Liver (tissue), 8 donors: ENCODE measurements at regions not wholly inside any gene's neighbourhood (a gene's known extent, or its start where the extent isn't known, plus 50 kb on each side); places are given as distances from the start of the nearest gene placed in this dataset.

Experiments
- DNase-seq: peaks from one replicate; pipeline ENCODE4 v3.0.0-alpha.2; 2017; ENCODE audit warnings: low spot score
- H3K27ac ChIP-seq, 2 donors: one replicate each; pipeline ENCODE4 v1.7.0; 2013; ENCODE audit warnings: inconsistent platforms in 2 of 2, low read length in 2 of 2, control low read depth in 1 of 2, low read depth in 1 of 2, mild to moderate bottlenecking in 1 of 2
- H3K27me3 ChIP-seq, 4 donors: one replicate each; pipeline versions ENCODE4 v1.6.1 to v1.7.0; 2013; ENCODE audit warnings: low read length in 3 of 4, inconsistent platforms in 1 of 4, mild to moderate bottlenecking in 1 of 4, moderate library complexity in 1 of 4; ENCODE audit not compliant: control insufficient read depth in 4 of 4, insufficient read depth in 4 of 4
- H3K36me3 ChIP-seq, 4 donors: one replicate each; pipeline versions ENCODE4 v1.6.1 to v1.7.0; 2013; ENCODE audit warnings: low read length in 3 of 4, mild to moderate bottlenecking in 3 of 4, low read depth in 1 of 4, moderate library complexity in 1 of 4; ENCODE audit not compliant: control insufficient read depth in 4 of 4, insufficient read depth in 3 of 4
- H3K4me1 ChIP-seq, 4 donors: one replicate each; pipeline versions ENCODE4 v1.6.1 to v1.7.0; 2013; ENCODE audit warnings: low read length in 3 of 4, mild to moderate bottlenecking in 3 of 4, moderate library complexity in 1 of 4; ENCODE audit not compliant: control insufficient read depth in 4 of 4, insufficient read depth in 4 of 4
- H3K4me3 ChIP-seq, 3 donors: one replicate each; pipeline versions ENCODE4 v1.6.1 to v1.7.0; 2013; ENCODE audit warnings: low read length in 3 of 3, control low read depth in 1 of 3, low read depth in 1 of 3, mild to moderate bottlenecking in 1 of 3
- H3K9ac ChIP-seq, 2 donors: one replicate each; pipeline ENCODE4 v1.7.0; 2013; ENCODE audit warnings: low read length in 2 of 2, mild to moderate bottlenecking in 2 of 2, moderate library complexity in 2 of 2, control low read depth in 1 of 2, low read depth in 1 of 2
- H3K9me3 ChIP-seq, 4 donors: one replicate each; pipeline versions ENCODE4 v1.6.1 to v1.7.0; 2013; ENCODE audit warnings: low read length in 3 of 4; ENCODE audit not compliant: control insufficient read depth in 4 of 4
- FOXA1 ChIP-seq: IDR thresholded peaks from 2 replicates; pipeline ENCODE4 v1.6.1; 2016; ENCODE audit warnings: antibody characterized with exemption
- FOXA2 ChIP-seq: IDR thresholded peaks from 2 replicates; pipeline ENCODE4 v1.6.1; 2016; ENCODE audit warnings: antibody characterized with exemption
- GABPA ChIP-seq, 2 donors: IDR thresholded peaks in 1 of 2; conservative IDR thresholded peaks in 1 of 2; 2 replicates each; pipeline ENCODE4 v1.6.1; 2016; ENCODE audit warnings: antibody characterized with exemption in 2 of 2, mild to moderate bottlenecking in 1 of 2, moderate library complexity in 1 of 2
- HNF4G ChIP-seq: IDR thresholded peaks from 2 replicates; pipeline ENCODE4 v1.6.1; 2016; ENCODE audit warnings: antibody characterized with exemption
- NR2F2 ChIP-seq: IDR thresholded peaks from 2 replicates; pipeline ENCODE4 v1.6.1; 2016; ENCODE audit warnings: antibody characterized with exemption
- RAD21 ChIP-seq, 2 donors: IDR thresholded peaks; 2 replicates each; pipeline ENCODE4 v1.6.1; 2016; ENCODE audit warnings: antibody characterized with exemption in 2 of 2, mild to moderate bottlenecking in 2 of 2
- TAF1 ChIP-seq: conservative IDR thresholded peaks from 2 replicates; pipeline ENCODE4 v1.6.1; 2016; ENCODE audit warnings: antibody characterized with exemption, mild to moderate bottlenecking
- YY1 ChIP-seq: IDR thresholded peaks from 2 replicates; pipeline ENCODE4 v1.6.1; 2016; ENCODE audit warnings: antibody characterized with exemption, mild to moderate bottlenecking
- WGBS: extraction: QIAGEN DNeasy Blood & Tissue Kit; methylation state at CpG from one replicate; pipeline ENCODE4 v1.1.7; 2013; 5-methylcytosine and 5-hydroxymethylcytosine counted together
- TF ChIP-seq, protein P1 (sequence below): IDR thresholded peaks from 2 replicates; pipeline ENCODE4 v1.6.1; 2016; ENCODE audit warnings: antibody characterized with exemption
- TF ChIP-seq, protein P2 (sequence below): IDR thresholded peaks from 2 replicates; pipeline ENCODE4 v1.6.1; 2016; ENCODE audit warnings: antibody characterized with exemption
- TF ChIP-seq, protein P3 (sequence below): fragments of 150-350 bp; IDR thresholded peaks from 2 replicates; pipeline ENCODE4 v1.5.1; 2017; ENCODE audit warnings: improper control_type of control experiment, low read depth, low read length; ENCODE audit not compliant: missing input control
- TF ChIP-seq, protein P4 (sequence below): IDR thresholded peaks from 2 replicates; pipeline ENCODE4 v1.6.1; 2016; ENCODE audit warnings: antibody characterized with exemption, mild to moderate bottlenecking
- TF ChIP-seq, protein P5 (sequence below): IDR thresholded peaks from 2 replicates; pipeline ENCODE4 v1.6.1; 2016; ENCODE audit warnings: antibody characterized with exemption
- donor health status: healthy.
- donor health status: healthy.
- donor health status: healthy.
- donor health status: healthy.
- donor health status: healthy.

DNA sequence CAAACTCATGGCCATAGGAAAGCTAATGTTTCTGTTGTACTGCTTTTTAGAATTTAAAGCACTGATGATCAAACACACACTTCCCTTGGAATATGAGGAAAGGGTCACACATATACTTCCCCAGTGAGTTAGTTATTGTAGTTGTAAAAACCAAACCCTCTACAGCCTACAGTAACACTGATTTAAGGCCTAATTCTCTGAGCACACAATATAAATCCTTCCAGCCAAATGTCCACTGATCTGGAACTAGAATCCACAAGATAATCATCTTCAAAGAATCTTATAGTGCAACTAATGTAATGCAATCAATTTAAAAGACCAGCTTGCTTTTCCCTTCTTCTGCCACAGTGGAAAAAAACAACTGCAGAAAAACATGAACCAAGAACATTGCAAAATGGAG, 219.3 kb downstream of the CAAP1 start:
- TF ChIP-seq GABPA (IDR thresholded peaks at IDR 0.05 in 1 of 2, conservative IDR thresholded peaks at IDR 0.05 in 1 of 2) (no peak), YY1 (no peak)
- TF ChIP-seq, protein P1, sequence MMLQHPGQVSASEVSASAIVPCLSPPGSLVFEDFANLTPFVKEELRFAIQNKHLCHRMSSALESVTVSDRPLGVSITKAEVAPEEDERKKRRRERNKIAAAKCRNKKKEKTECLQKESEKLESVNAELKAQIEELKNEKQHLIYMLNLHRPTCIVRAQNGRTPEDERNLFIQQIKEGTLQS, result no peak
- TF ChIP-seq, protein P2, sequence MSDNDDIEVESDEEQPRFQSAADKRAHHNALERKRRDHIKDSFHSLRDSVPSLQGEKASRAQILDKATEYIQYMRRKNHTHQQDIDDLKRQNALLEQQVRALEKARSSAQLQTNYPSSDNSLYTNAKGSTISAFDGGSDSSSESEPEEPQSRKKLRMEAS, result no peak
- Histone ChIP-seq H3K36me3 (no peaks in the 10 kb centered on the region), H3K27ac (no peak overlapping the region), H3K4me1 (no peaks in the 10 kb centered on the region), H3K4me3 (no peak overlapping the region), H3K9ac (no peak overlapping the region), H3K9me3 (no peaks in the 10 kb centered on the region), H3K27me3 (peaks cover 0 to 2% (median 0%) of the 10 kb centered on the region in 4 donors)
- no peak for DNase-seq

DNA sequence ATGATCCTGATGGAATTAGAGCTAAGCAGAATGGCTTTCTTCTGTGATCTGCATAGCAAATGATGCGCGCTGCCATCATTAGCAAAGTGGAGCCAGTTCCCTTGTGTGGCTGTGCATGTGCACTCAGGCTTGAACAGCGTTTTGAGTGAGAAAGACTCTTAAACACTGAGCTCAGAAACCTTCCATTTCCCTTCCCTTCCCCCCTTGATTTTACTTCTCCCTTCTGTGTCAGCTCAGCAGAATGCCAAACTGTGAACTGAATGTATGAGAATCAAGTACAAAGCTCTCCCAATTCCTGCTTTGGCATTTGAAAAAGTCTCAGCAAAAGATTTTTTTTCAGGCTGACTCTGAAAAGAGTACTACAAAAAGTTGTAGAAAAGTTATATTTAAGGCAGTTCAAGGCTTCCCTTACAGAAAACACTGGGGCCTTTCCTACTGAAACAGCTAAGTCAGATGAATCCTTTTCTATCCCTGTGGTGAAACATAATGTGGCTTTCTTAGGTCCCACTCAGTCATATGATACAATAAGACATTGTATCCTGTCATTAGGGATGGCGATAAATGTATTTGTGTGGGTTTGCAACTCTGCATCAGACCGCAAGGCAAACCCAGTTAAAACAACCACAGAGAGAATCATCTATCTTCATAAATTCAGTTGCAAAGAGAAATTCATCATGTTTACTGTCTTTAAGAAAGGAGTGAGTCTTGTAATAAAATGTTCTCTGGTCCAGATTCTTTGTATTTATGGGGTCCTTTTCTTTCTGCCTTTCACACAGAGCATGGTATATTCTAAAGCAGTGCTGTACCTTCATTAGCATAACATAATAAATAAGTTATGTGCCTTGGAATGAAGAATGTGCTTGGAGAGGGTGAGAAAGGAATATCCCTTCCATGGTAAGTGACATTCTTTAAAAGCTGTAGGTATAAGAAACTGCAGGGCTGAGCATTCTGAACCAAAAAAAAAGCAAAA, 222.6 kb downstream of the CAAP1 start:
- no peak overlapping the region for H3K27ac ChIP-seq
- no peak for TF ChIP-seq FOXA1
- TF ChIP-seq, protein P3, sequence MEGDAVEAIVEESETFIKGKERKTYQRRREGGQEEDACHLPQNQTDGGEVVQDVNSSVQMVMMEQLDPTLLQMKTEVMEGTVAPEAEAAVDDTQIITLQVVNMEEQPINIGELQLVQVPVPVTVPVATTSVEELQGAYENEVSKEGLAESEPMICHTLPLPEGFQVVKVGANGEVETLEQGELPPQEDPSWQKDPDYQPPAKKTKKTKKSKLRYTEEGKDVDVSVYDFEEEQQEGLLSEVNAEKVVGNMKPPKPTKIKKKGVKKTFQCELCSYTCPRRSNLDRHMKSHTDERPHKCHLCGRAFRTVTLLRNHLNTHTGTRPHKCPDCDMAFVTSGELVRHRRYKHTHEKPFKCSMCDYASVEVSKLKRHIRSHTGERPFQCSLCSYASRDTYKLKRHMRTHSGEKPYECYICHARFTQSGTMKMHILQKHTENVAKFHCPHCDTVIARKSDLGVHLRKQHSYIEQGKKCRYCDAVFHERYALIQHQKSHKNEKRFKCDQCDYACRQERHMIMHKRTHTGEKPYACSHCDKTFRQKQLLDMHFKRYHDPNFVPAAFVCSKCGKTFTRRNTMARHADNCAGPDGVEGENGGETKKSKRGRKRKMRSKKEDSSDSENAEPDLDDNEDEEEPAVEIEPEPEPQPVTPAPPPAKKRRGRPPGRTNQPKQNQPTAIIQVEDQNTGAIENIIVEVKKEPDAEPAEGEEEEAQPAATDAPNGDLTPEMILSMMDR, result no peak
- no peak for TF ChIP-seq FOXA2
- TF ChIP-seq NR2F2, result no peak
- TF ChIP-seq, protein P4, sequence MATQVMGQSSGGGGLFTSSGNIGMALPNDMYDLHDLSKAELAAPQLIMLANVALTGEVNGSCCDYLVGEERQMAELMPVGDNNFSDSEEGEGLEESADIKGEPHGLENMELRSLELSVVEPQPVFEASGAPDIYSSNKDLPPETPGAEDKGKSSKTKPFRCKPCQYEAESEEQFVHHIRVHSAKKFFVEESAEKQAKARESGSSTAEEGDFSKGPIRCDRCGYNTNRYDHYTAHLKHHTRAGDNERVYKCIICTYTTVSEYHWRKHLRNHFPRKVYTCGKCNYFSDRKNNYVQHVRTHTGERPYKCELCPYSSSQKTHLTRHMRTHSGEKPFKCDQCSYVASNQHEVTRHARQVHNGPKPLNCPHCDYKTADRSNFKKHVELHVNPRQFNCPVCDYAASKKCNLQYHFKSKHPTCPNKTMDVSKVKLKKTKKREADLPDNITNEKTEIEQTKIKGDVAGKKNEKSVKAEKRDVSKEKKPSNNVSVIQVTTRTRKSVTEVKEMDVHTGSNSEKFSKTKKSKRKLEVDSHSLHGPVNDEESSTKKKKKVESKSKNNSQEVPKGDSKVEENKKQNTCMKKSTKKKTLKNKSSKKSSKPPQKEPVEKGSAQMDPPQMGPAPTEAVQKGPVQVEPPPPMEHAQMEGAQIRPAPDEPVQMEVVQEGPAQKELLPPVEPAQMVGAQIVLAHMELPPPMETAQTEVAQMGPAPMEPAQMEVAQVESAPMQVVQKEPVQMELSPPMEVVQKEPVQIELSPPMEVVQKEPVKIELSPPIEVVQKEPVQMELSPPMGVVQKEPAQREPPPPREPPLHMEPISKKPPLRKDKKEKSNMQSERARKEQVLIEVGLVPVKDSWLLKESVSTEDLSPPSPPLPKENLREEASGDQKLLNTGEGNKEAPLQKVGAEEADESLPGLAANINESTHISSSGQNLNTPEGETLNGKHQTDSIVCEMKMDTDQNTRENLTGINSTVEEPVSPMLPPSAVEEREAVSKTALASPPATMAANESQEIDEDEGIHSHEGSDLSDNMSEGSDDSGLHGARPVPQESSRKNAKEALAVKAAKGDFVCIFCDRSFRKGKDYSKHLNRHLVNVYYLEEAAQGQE, result no peak
- TF ChIP-seq TAF1, result no peak
- TF ChIP-seq HNF4G, result no peak
- TF ChIP-seq, protein P5, sequence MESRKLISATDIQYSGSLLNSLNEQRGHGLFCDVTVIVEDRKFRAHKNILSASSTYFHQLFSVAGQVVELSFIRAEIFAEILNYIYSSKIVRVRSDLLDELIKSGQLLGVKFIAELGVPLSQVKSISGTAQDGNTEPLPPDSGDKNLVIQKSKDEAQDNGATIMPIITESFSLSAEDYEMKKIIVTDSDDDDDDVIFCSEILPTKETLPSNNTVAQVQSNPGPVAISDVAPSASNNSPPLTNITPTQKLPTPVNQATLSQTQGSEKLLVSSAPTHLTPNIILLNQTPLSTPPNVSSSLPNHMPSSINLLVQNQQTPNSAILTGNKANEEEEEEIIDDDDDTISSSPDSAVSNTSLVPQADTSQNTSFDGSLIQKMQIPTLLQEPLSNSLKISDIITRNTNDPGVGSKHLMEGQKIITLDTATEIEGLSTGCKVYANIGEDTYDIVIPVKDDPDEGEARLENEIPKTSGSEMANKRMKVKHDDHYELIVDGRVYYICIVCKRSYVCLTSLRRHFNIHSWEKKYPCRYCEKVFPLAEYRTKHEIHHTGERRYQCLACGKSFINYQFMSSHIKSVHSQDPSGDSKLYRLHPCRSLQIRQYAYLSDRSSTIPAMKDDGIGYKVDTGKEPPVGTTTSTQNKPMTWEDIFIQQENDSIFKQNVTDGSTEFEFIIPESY, result no peak
- TF ChIP-seq RAD21 (IDR thresholded peaks at IDR 0.05), result no peak
- TF ChIP-seq, protein P1, result no peak
- H3K4me3 ChIP-seq, result no peak overlapping the region
- no peaks in the 10 kb centered on the region for H3K36me3 ChIP-seq
- no peaks in the 10 kb centered on the region for H3K4me1 ChIP-seq
- no peak for DNase-seq
- no peaks in the 10 kb centered on the region for H3K9me3 ChIP-seq
- WGBS, result 71% methylated on average over 5 of the region's 5 CpGs
- H3K9ac ChIP-seq, result no peak overlapping the region
- peaks cover 0 to 2% (median 0%) of the 10 kb centered on the region in 4 donors for H3K27me3 ChIP-seq
